Mucosa of descending colon (tissue), 3 donors: ENCODE measurements at regions not wholly inside any gene's neighbourhood (a gene's known extent, or its start where the extent isn't known, plus 50 kb on each side); places are given as distances from the start of the nearest gene placed in this dataset.

Source experiments
- ATAC-seq: fragments of 200-7000 bp; cut with Tn5 transposase; one replicate; pipeline ENCODE4 v1.9.1; 2020; ENCODE audit warnings: mild to moderate bottlenecking, moderate library complexity
- DNase-seq, 3 donors: peaks; one replicate each; pipeline ENCODE4 v3.0.0-alpha.2; 2020
- H3K36me3 ChIP-seq: fragments of 200-600 bp; one replicate; pipeline ENCODE4 v1.8.0; 2021; ENCODE audit warnings: low read depth, mild to moderate bottlenecking
- H3K4me1 ChIP-seq: fragments of 200-600 bp; one replicate; pipeline ENCODE4 v1.8.0; 2021; ENCODE audit warnings: low read depth, mild to moderate bottlenecking
- H3K4me3 ChIP-seq: fragments of 200-600 bp; one replicate; pipeline ENCODE4 v1.8.0; 2021; ENCODE audit warnings: mild to moderate bottlenecking
- H3K9me3 ChIP-seq: fragments of 200-600 bp; one replicate; pipeline ENCODE4 v1.8.0; 2021; ENCODE audit warnings: mild to moderate bottlenecking
- CTCF ChIP-seq: fragments of 200-600 bp; IDR thresholded peaks from one replicate; pipeline ENCODE4 v1.8.0; 2022; ENCODE audit warnings: antibody characterized with exemption, mild to moderate bottlenecking
- intact Hi-C, 2 donors: fragments of 100-400 bp; cut with DNase I in 1 of 2; cut with micrococcal nuclease in 1 of 2; formaldehyde crosslinking; loops; one replicate each; pipeline versions ENCODE4 v1.11.0 to v1.11.1; 2022; cut with DNase I, micrococcal nuclease
- donor health status: DM: no; HTN: no; CAD: no; lungs with moderate emphysema.
- donor health status: DM: no; HTN: no; CAD: no.
- donor health status: DM: no; HTN: yes; CAD: no.

- Histone ChIP-seq H3K36me3 (no peaks in the 10 kb centered on the region), H3K9me3 (no peaks in the 10 kb centered on the region), H3K4me1 (no peaks in the 10 kb centered on the region), H3K4me3 (no peak overlapping the region)
- DNase-seq (no peak), ATAC-seq (no peak)
- intact Hi-C loops: no loop called here
- TF ChIP-seq CTCF: no peak
Measured at GRCh38 chr5:66351813-66352212, 207.7 kb downstream of the SREK1 start.

- Histone ChIP-seq H3K4me3 (no peak overlapping the region), H3K4me1 (no peaks in the 10 kb centered on the region), H3K9me3 (no peaks in the 10 kb centered on the region), H3K36me3 (no peaks in the 10 kb centered on the region)
- intact Hi-C loops: no loop called here
- no peak for ATAC-seq
- no peak for TF ChIP-seq CTCF
- DNase-seq: no peak
Measured at GRCh38 chr5:66353186-66353585, 209.1 kb downstream of the SREK1 start.

GRCh38 chr5:66354422-66354821 lies 210.3 kb downstream of the SREK1 start:
- Histone ChIP-seq H3K9me3 (no peaks in the 10 kb centered on the region), H3K36me3 (no peaks in the 10 kb centered on the region), H3K4me3 (no peak overlapping the region), H3K4me1 (no peaks in the 10 kb centered on the region)
- intact Hi-C loops: no loop called here
- ATAC-seq (no peak), DNase-seq (peak in 1 of 3 donors; percentile 5)
- no peak for TF ChIP-seq CTCF

- TF ChIP-seq CTCF: no peak
- Histone ChIP-seq H3K4me1 (no peaks in the 10 kb centered on the region), H3K9me3 (no peaks in the 10 kb centered on the region), H3K4me3 (no peak overlapping the region), H3K36me3 (no peaks in the 10 kb centered on the region)
- intact Hi-C loops: no loop called here
- no peak for DNase-seq
- ATAC-seq: no peak
Measured at GRCh38 chr5:66356011-66356565, 212.0 kb downstream of the SREK1 start.

- no peak for TF ChIP-seq CTCF
- no peak overlapping the region for H3K4me3 ChIP-seq
- intact Hi-C loops: no loop called here
- H3K9me3 ChIP-seq: no peaks in the 10 kb centered on the region
- DNase-seq (no peak), ATAC-seq (no peak)
- H3K36me3 ChIP-seq: no peaks in the 10 kb centered on the region
- H3K4me1 ChIP-seq: no peaks in the 10 kb centered on the region
Measured at GRCh38 chr5:66358741-66359140, 214.6 kb downstream of the SREK1 start.

- DNase-seq (no peak), ATAC-seq (no peak)
- H3K36me3 ChIP-seq: no peaks in the 10 kb centered on the region
- no peaks in the 10 kb centered on the region for H3K9me3 ChIP-seq
- intact Hi-C loops: no loop called here
- H3K4me1 ChIP-seq: no peaks in the 10 kb centered on the region
- TF ChIP-seq CTCF: no peak
- no peak overlapping the region for H3K4me3 ChIP-seq
Measured at GRCh38 chr5:66361070-66361469, 217.0 kb downstream of the SREK1 start.
